ENCODE measurements at regions not wholly inside any gene's neighbourhood (a gene's known extent, or its start where the extent isn't known, plus 50 kb on each side); places are given as distances from the start of the nearest gene placed in this dataset.

DNA sequence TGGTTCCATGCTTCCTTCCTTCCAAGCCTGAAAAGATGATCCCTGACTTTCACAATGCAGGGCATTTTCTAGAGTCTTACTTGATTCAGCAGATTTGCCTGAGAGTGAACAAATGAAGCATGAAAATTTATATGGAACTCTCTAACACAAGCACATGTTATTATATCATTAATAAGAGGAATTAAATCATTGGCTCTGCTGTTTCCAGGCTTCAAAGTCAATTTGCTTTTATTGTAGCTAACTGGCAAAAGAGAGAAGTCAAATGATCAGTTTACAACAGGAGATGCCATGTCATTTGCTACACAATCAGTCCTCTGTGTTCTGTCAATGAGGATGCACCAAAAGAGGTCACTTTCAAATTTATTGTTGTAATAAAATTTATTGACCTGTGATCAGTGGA, 101.5 kb upstream of the UGT8 start:
- TF ChIP-seq POLR2AphosphoS5 (IDR thresholded peaks at IDR 0.05) (no peak), POLR2A (IDR thresholded peaks at IDR 0.05) (no peak), EP300 (IDR thresholded peaks at IDR 0.05) (no peak)
- TF ChIP-seq, protein P1, sequence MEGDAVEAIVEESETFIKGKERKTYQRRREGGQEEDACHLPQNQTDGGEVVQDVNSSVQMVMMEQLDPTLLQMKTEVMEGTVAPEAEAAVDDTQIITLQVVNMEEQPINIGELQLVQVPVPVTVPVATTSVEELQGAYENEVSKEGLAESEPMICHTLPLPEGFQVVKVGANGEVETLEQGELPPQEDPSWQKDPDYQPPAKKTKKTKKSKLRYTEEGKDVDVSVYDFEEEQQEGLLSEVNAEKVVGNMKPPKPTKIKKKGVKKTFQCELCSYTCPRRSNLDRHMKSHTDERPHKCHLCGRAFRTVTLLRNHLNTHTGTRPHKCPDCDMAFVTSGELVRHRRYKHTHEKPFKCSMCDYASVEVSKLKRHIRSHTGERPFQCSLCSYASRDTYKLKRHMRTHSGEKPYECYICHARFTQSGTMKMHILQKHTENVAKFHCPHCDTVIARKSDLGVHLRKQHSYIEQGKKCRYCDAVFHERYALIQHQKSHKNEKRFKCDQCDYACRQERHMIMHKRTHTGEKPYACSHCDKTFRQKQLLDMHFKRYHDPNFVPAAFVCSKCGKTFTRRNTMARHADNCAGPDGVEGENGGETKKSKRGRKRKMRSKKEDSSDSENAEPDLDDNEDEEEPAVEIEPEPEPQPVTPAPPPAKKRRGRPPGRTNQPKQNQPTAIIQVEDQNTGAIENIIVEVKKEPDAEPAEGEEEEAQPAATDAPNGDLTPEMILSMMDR (IDR thresholded peaks at IDR 0.05) = no peak

All from upper lobe of left lung (tissue), 4 donors.